ENCODE measurements at regions not wholly inside any gene's neighbourhood (a gene's known extent, or its start where the extent isn't known, plus 50 kb on each side); places are given as distances from the start of the nearest gene placed in this dataset.

GRCh38 chr5:122691931-122692330 lies 82.9 kb upstream of the SNX2 start:
- Histone ChIP-seq H4K5ac (ENCODE audit: low read depth, low read length) (no peak overlapping the region), H2AFZ (replicated peaks; ENCODE audit: low read length, poor library complexity) (no peak overlapping the region), H3K14ac (replicated peaks; ENCODE audit: low read depth, low read length) (no peak overlapping the region), H2BK120ac (ENCODE audit: low read depth, low read length) (no peak overlapping the region), H3K4ac (ENCODE audit: low read depth, low read length) (no peak overlapping the region), H4K8ac (ENCODE audit: low read depth in 2 of 2, low read length in 2 of 2) (no peak overlapping the region), H3K18ac (ENCODE audit: low read depth, low read length) (no peak overlapping the region), H3K9me1 (ENCODE audit: insufficient read depth, low read length) (no peaks in the 10 kb centered on the region), H2BK20ac (ENCODE audit: low read depth, low read length) (no peak overlapping the region), H3K56ac (ENCODE audit: extremely low read depth, insufficient read depth, low read length) (no peak overlapping the region), H3K79me1 (ENCODE audit: low read depth in 1 of 2, low read length in 2 of 2) (no peaks in the 10 kb centered on the region), H3K27ac (ENCODE audit: insufficient read depth, low read length) (no peak overlapping the region), H3K9ac (ENCODE audit: low read depth, low read length) (no peak overlapping the region), H3K36me3 (ENCODE audit: control insufficient read depth, insufficient read depth, low read length) (no peaks in the 10 kb centered on the region), H2BK15ac (ENCODE audit: low read depth, low read length) (no peak overlapping the region), H3K4me3 (ENCODE audit: insufficient read depth, low read depth, low read length) (no peak overlapping the region), H3K27me3 (ENCODE audit: control insufficient read depth, insufficient read depth, low read length) (no peaks in the 10 kb centered on the region; the same call in 1 of the 2 replicates), H2AK5ac (ENCODE audit: low read depth, low read length) (no peak overlapping the region), H2AK9ac (replicated peaks; ENCODE audit: low read depth, low read length, poor library complexity) (no peak overlapping the region), H3K9me3 (ENCODE audit: control insufficient read depth, insufficient read depth, low read length) (no peaks in the 10 kb centered on the region), H4K20me1 (ENCODE audit: insufficient read depth, low read length) (no peaks in the 10 kb centered on the region), H3K4me2 (ENCODE audit: low read depth, low read length) (no peak overlapping the region), H3K4me1 (ENCODE audit: control insufficient read depth, insufficient read depth, low read length) (no peaks in the 10 kb centered on the region), H4K91ac (ENCODE audit: insufficient read depth, low read depth, low read length) (no peak overlapping the region), H2BK5ac (ENCODE audit: low read depth, low read length, poor library complexity, severe bottlenecking) (no peak overlapping the region), H3K23ac (ENCODE audit: low read depth, low read length) (no peak overlapping the region)
- BruUV-seq (replicated peaks), result no TSS peak
- ATAC-seq (ENCODE audit: low read depth) (no peak), DNase-seq (no peak)
- POLR2A ChIA-PET (ENCODE audit: unreplicated experiment), result no interaction called here
- intact Hi-C loops (cut with micrococcal nuclease) (no loop called here), in situ Hi-C loops (cut with MboI; ENCODE audit: low sequenced_read_pairs) (no loop called here), dilution Hi-C loops (cut with HindIII; ENCODE audit: low sequenced_read_pairs, unreplicated experiment) (no loop called here)
- CTCF ChIA-PET, result interaction anchor here (1.1 kb wide), 1 partner anchor 12 kb away, joined by 4 read pairs; no protein-coding TSS in a partner anchor
- TF ChIP-seq CTCF (conservative IDR thresholded peaks at IDR 0.05; ENCODE audit: low read depth, low read length) (no peak), MXI1 (IDR thresholded peaks at IDR 0.05; ENCODE audit: borderline replicate concordance, low read depth, low read length) (no peak), SMC3 (IDR thresholded peaks at IDR 0.05; ENCODE audit: low read depth, low read length) (no peak), RAD21 (IDR thresholded peaks at IDR 0.05; ENCODE audit: low read length) (no peak), BHLHE40 (IDR thresholded peaks at IDR 0.05; ENCODE audit: low read depth, low read length) (no peak), RCOR1 (IDR thresholded peaks at IDR 0.05; ENCODE audit: insufficient replicate concordance, low read length) (no peak), USF2 (IDR thresholded peaks at IDR 0.05; ENCODE audit: low read depth, low read length) (no peak), NFE2L2 (IDR thresholded peaks at IDR 0.05; ENCODE audit: low read depth, low read length) (no peak), POLR2A (IDR thresholded peaks at IDR 0.05; ENCODE audit: low read depth, low read length) (no peak), MAZ (IDR thresholded peaks at IDR 0.05; ENCODE audit: borderline replicate concordance, low read depth, low read length) (no peak), FOS (IDR thresholded peaks at IDR 0.05; ENCODE audit: low read depth, low read length) (no peak), RFX5 (IDR thresholded peaks at IDR 0.05; ENCODE audit: low read depth, low read length) (no peak), CHD1 (IDR thresholded peaks at IDR 0.05; ENCODE audit: low read depth, low read length) (no peak), MAFK (IDR thresholded peaks at IDR 0.05; ENCODE audit: low read depth, low read length) (no peak), CEBPB (IDR thresholded peaks at IDR 0.05; ENCODE audit: low read depth, low read length) (no peak), ELK1 (IDR thresholded peaks at IDR 0.05; ENCODE audit: borderline replicate concordance, low read depth, low read length) (no peak)
- WGBS, 2 experiments (ENCODE audit: extremely low coverage in 2 of 2, insufficient read length in 1 of 2), result no CpG with 5 or more reads among the region's 3 CpGs

All from IMR-90 (cell line).